K562 (cell line): ENCODE measurements at regions not wholly inside any gene's neighbourhood (a gene's known extent, or its start where the extent isn't known, plus 50 kb on each side); places are given as distances from the start of the nearest gene placed in this dataset.

ENCODE experiments used
- ATAC-seq: fragments of 200-7000 bp; cut with Tn5 transposase; 3 replicates; pipeline ENCODE4 v1.9.1; 2020; ENCODE audit warnings: moderate library complexity
- BruUV-seq: library from RNA; stranded (reverse); fragments of 400-500 nt; replicated peaks from 2 replicates; lab custom pipeline; 2021; lab: Mats Ljungman, UMichigan
- CTCF ChIA-PET: fragments of 300-600 bp; formaldehyde crosslinking; extraction: SDS; loops from one replicate; lab custom pipeline; 2021; ENCODE audit warnings: low intra/inter-chr PET ratio; lab: Yijun Ruan, JAX
- POLR2A ChIA-PET: fragments of 300-600, 350-650 bp; sonication (Branson Sonifier 250); formaldehyde crosslinking; extraction: SDS; loops from one replicate; lab custom pipeline; 2021; ENCODE audit warnings: antibody characterized with exemption, inconsistent platforms; lab: Yijun Ruan, JAX
- DNase-seq, 4 experiments: peaks; one replicate each; pipeline versions ENCODE4 v3.0.0 to v3.0.0-alpha.2; 2011 to 2018; ENCODE audit warnings: low spot score in 3 of 4, mixed read lengths in 3 of 4; ENCODE audit errors: extremely low read depth in 1 of 4
- FAIRE-seq: peaks from 2 replicates; lab custom pipeline; 2011; peaks lifted over from hg19 to GRCh38; lab: Jason Lieb, UNC
- H2AFZ ChIP-seq: 2 replicates; pipeline ENCODE4 v1.6.0; 2011; ENCODE audit warnings: low read depth, low read length, control low read depth, inconsistent platforms
- H3K27ac ChIP-seq: fragments of 200-600 bp; 3 replicates; pipeline ENCODE4 v1.8.0; 2011; ENCODE audit warnings: low read depth, mild to moderate bottlenecking, control low read depth, inconsistent platforms, low read length, moderate library complexity, mixed read lengths; ENCODE audit errors: extremely low read depth
- H3K27me3 ChIP-seq, 2 experiments: fragments of 300-600 bp in 1 of 2; 2 replicates in 1 of 2; 3 replicates in 1 of 2; pipeline versions ENCODE4 v1.6.0 to v1.8.0; 2011; ENCODE audit warnings: inconsistent platforms in 2 of 2, low read length in 2 of 2, mild to moderate bottlenecking in 1 of 2, mixed read lengths in 1 of 2, moderate library complexity in 1 of 2; ENCODE audit not compliant: control insufficient read depth in 2 of 2, insufficient read depth in 2 of 2
- H3K36me3 ChIP-seq: fragments of 300-600 bp; 3 replicates; pipeline ENCODE4 v1.8.0; 2011; ENCODE audit warnings: mild to moderate bottlenecking, low read length, inconsistent platforms; ENCODE audit not compliant: control insufficient read depth, insufficient read depth
- H3K4me1 ChIP-seq, 2 experiments: fragments of 200-600 bp in 1 of 2; replicated peaks in 1 of 2; 2 replicates in 1 of 2; 3 replicates in 1 of 2; pipeline versions ENCODE4 v1.5.1 to v1.8.0; 2011; ENCODE audit warnings: inconsistent platforms in 2 of 2, low read length in 2 of 2, mild to moderate bottlenecking in 1 of 2, mixed read lengths in 1 of 2, moderate library complexity in 1 of 2; ENCODE audit not compliant: control insufficient read depth in 2 of 2, insufficient read depth in 2 of 2
- H3K4me2 ChIP-seq: 2 replicates; pipeline ENCODE4 v1.6.1; 2011; ENCODE audit warnings: low read length, control low read depth, inconsistent platforms, mixed read lengths; ENCODE audit not compliant: insufficient read depth
- H3K4me3 ChIP-seq: fragments of 200-600 bp; sonication (generic), shearing (Covaris generic); 2 replicates; pipeline ENCODE4 v1.5.1; 2016; ENCODE audit warnings: control low read depth, inconsistent platforms
- H3K79me2 ChIP-seq: fragments of 200-600 bp; 3 replicates; pipeline ENCODE4 v1.8.0; 2011; ENCODE audit warnings: low read length, inconsistent platforms; ENCODE audit not compliant: control insufficient read depth, insufficient read depth
- H3K9ac ChIP-seq, 2 experiments: 2 replicates each; pipeline versions ENCODE4 v1.6.0 to v1.6.1; 2011; ENCODE audit warnings: low read depth in 2 of 2, low read length in 2 of 2, control low read depth in 1 of 2, inconsistent platforms in 1 of 2, mild to moderate bottlenecking in 1 of 2, mixed read lengths in 1 of 2; ENCODE audit not compliant: insufficient read depth in 1 of 2
- H3K9me1 ChIP-seq: one replicate; pipeline ENCODE4 v1.6.0; 2011; ENCODE audit warnings: inconsistent platforms, mild to moderate bottlenecking, low read length, moderate library complexity; ENCODE audit not compliant: control insufficient read depth, insufficient read depth
- H3K9me3 ChIP-seq: replicated peaks from 2 replicates; pipeline ENCODE4 v1.5.1; 2011; ENCODE audit warnings: low read depth, low read length, inconsistent platforms; ENCODE audit not compliant: control insufficient read depth, insufficient read depth
- H4K20me1 ChIP-seq: replicated peaks from 2 replicates; pipeline ENCODE4 v1.6.1; 2011; ENCODE audit warnings: low read length, inconsistent platforms, mixed read lengths; ENCODE audit not compliant: control insufficient read depth, insufficient read depth
- NFIC ChIP-seq: fragments of 450-650 bp; IDR thresholded peaks from 2 replicates; pipeline ENCODE4 v1.6.1; 2017; ENCODE audit warnings: mild to moderate bottlenecking, inconsistent platforms
- NFIX ChIP-seq: fragments of 250-450 bp; sonication (Bioruptor Pico); IDR thresholded peaks from 2 replicates; pipeline ENCODE4 v1.4.0; 2020; ENCODE audit warnings: low read depth, mild to moderate bottlenecking, moderate library complexity
- ZFX ChIP-seq: sonication (generic); formaldehyde crosslinking; IDR thresholded peaks from 2 replicates; pipeline ENCODE4 v1.8.0; 2022; ENCODE audit warnings: mild to moderate bottlenecking, missing genetic modification reagents, moderate library complexity
- WGBS: fragments of 100-300 bp; shearing (Covaris generic); methylation state at CpG from one replicate; pipeline ENCODE4 v1.1.6; 2016; ENCODE audit warnings: low coverage, mixed read lengths; ENCODE audit not compliant: insufficient coverage; ENCODE audit errors: missing lambda C conversion rate; 5-methylcytosine and 5-hydroxymethylcytosine counted together
- in situ Hi-C: fragments of 300-500 bp; cut with MboI; formaldehyde crosslinking; loops from 4 replicates; pipeline ENCODE4 v1.15.0; 2018; ENCODE audit warnings: inconsistent platforms, mixed read lengths
- intact Hi-C: fragments of 100-400 bp; cut with micrococcal nuclease; formaldehyde crosslinking; loops from 2 replicates; pipeline ENCODE4 v1.14.2; 2022
- TF ChIP-seq, protein P1 (sequence below): sonication (generic); formaldehyde crosslinking; IDR thresholded peaks from 2 replicates; pipeline ENCODE4 v1.8.0; 2023; ENCODE audit warnings: mild to moderate bottlenecking, missing genetic modification reagents

- DNase-seq = no peak
- intact Hi-C loops (no loop called here), in situ Hi-C loops (no loop called here)
- H3K79me2 ChIP-seq = no peaks in the 10 kb centered on the region
- no peak overlapping the region for H3K4me2 ChIP-seq
- no peaks in the 10 kb centered on the region for H3K27me3 ChIP-seq
- H2AFZ ChIP-seq = no peak overlapping the region
- no peaks in the 10 kb centered on the region for H3K9me3 ChIP-seq
- no TSS peak for BruUV-seq
- TF ChIP-seq NFIX (CRISPR knock-in tag) (peak; percentile 60), NFIC (peak; percentile 83), ZFX (CRISPR knock-in tag) (no peak)
- TF ChIP-seq, protein P1, sequence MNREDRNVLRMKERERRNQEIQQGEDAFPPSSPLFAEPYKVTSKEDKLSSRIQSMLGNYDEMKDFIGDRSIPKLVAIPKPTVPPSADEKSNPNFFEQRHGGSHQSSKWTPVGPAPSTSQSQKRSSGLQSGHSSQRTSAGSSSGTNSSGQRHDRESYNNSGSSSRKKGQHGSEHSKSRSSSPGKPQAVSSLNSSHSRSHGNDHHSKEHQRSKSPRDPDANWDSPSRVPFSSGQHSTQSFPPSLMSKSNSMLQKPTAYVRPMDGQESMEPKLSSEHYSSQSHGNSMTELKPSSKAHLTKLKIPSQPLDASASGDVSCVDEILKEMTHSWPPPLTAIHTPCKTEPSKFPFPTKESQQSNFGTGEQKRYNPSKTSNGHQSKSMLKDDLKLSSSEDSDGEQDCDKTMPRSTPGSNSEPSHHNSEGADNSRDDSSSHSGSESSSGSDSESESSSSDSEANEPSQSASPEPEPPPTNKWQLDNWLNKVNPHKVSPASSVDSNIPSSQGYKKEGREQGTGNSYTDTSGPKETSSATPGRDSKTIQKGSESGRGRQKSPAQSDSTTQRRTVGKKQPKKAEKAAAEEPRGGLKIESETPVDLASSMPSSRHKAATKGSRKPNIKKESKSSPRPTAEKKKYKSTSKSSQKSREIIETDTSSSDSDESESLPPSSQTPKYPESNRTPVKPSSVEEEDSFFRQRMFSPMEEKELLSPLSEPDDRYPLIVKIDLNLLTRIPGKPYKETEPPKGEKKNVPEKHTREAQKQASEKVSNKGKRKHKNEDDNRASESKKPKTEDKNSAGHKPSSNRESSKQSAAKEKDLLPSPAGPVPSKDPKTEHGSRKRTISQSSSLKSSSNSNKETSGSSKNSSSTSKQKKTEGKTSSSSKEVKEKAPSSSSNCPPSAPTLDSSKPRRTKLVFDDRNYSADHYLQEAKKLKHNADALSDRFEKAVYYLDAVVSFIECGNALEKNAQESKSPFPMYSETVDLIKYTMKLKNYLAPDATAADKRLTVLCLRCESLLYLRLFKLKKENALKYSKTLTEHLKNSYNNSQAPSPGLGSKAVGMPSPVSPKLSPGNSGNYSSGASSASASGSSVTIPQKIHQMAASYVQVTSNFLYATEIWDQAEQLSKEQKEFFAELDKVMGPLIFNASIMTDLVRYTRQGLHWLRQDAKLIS (CRISPR knock-in tag) = no peak
- ChIA-PET POLR2A (interaction anchor here (0.6 kb wide), 1 partner anchor 119 kb away, joined by 3 read pairs; no protein-coding TSS in a partner anchor), CTCF (no interaction called here)
- no peaks in the 10 kb centered on the region for H3K4me1 ChIP-seq
- FAIRE-seq = no peak
- H3K27ac ChIP-seq = no peak overlapping the region
- H3K9me1 ChIP-seq = no peaks in the 10 kb centered on the region
- H4K20me1 ChIP-seq = no peaks in the 10 kb centered on the region
- no peak overlapping the region for H3K9ac ChIP-seq
- H3K36me3 ChIP-seq = no peaks in the 10 kb centered on the region
- no peak for ATAC-seq
- 3% methylated on average over 2 of the region's 2 CpGs for WGBS
- no peak overlapping the region for H3K4me3 ChIP-seq
Measured at GRCh38 chr5:21199087-21199486, 1211.1 kb upstream of the CDH18 start.
